NCI-H2196 (cell line): ENCODE measurements at regions not wholly inside any gene's neighbourhood (a gene's known extent, or its start where the extent isn't known, plus 50 kb on each side); places are given as distances from the start of the nearest gene placed in this dataset.
A peak's percentile ranks its signal among the peaks of the same experiment; 100 is the strongest.
"Not testable (repeated sequence)": the region's sequence is repeated elsewhere in the genome, so short reads cannot be mapped to it uniquely, and the experiment has no call there.

ENCODE experiments used
- DNase-seq: peaks from one replicate; lab custom pipeline; 2025; ENCODE audit not compliant: unreplicated experiment; lab: John Stamatoyannopoulos, UW

- no peak for DNase-seq
Measured at GRCh38 chr4:25474690-25475089, 97.6 kb downstream of the ANAPC4 start.

DNA sequence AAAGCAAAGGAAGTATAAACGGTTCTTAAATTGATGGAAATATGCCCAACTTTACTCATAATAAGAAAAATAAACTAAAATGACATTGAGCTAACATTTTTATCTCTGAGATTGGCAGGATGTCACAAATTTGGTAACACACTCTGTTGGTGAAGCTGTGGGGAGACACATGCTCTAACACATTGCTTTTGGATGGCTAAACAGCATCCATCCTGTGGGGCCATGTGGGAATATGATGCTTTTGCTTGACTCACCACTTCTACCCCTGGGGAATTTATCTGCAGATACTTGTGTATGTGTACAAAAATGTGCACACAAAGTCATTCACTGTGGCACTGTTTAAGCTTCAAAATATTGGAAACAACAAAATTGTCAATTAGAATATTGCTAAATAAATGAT, 100.2 kb downstream of the ANAPC4 start:
- no peak for DNase-seq

DNA sequence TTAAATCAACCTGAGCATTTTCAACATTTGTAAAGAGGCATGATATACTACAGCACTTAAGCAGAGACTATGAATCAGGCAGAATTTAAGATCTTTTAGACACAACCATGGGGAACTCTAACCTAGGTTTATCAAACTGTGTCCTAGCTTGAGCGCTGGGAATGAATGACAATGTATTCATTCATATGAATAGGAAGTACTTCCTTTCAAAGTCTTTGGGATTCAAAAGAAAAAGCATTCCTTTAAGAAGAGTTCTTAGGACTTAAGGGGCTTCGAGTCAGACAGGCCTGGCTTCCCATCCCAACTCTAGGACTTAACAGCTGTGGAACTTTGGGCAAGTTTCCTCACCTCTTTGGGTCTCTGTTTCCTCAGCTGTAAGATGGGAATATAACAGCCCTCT, 104.6 kb downstream of the ANAPC4 start:
- DNase-seq, result no peak

DNA sequence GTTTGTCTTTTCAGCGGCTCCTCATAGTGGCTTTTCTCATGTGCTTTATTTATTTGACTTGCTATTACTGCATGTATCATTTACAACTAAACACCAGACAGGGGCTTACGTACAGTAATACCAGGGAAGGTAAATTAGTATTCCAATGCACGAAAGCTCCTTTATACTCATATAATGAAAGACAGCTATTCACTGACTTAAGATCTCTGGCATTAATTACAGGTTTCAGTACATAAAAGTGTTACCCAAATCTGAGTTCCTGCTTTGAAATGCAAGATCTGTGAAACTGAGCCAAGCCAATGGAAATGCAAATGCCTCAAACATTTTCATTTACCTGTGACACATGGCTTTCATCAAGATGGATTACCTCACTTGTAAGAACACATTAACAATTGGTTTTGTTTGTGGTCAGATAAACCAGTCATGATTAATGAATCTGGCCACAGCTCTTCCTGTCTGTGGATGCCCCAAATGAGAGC, 107.2 kb downstream of the ANAPC4 start:
- DNase-seq, result peak; percentile 79

- DNase-seq, result no peak
Measured at GRCh38 chr4:25485104-25485503, 108.0 kb downstream of the ANAPC4 start.

DNA sequence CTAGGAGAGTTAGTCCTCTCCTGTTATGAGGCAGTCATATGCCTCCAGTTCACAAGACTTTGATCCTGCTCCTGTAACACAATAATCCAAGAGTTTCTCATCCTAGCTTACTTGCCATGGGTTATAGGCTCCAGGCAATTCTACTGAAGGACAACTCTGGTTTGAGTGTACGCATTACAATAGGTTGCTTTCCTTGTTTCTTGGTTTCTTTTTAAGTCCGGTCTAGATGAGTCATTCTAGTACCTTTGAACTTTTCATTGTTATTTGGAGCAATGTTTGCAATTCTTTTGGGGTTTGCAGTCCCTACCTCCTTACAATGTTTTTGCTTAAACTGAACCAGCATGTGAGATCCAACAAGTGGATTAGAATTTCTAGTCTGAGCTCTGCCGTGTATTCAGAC, 109.1 kb downstream of the ANAPC4 start:
- no peak for DNase-seq

- no peak for DNase-seq
Measured at GRCh38 chr4:25487155-25487554, 110.1 kb downstream of the ANAPC4 start.

- DNase-seq, result peak; percentile 11
Measured at GRCh38 chr4:25489253-25489797, 112.3 kb downstream of the ANAPC4 start.

GRCh38 chr4:25493466-25493865, 116.4 kb downstream of the ANAPC4 start:
- DNase-seq, result no peak

DNA sequence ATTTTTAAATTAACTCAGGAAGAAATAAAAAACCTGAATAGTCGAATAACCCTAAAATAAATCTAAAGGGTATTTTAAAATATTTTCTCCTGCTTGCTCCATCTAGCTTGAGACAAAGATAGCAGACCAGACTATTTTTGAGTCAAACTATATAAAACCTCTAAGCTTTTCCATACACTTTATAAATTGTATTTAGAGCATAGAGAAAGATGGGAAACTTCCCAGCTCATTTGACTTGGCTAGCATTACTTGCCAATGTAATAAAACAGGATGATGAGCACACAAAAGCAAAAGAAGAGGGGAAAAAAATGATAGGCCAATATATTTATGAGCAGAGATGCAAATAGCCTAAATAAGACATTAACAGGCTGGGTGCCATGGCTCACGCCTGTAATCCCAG, 117.1 kb downstream of the ANAPC4 start:
- DNase-seq, result no peak

- DNase-seq, result peak; percentile 80
Measured at GRCh38 chr4:25500626-25501316, 123.7 kb downstream of the ANAPC4 start.

- DNase-seq, result no peak
Measured at GRCh38 chr4:25502115-25502514, 125.1 kb downstream of the ANAPC4 start.

DNA sequence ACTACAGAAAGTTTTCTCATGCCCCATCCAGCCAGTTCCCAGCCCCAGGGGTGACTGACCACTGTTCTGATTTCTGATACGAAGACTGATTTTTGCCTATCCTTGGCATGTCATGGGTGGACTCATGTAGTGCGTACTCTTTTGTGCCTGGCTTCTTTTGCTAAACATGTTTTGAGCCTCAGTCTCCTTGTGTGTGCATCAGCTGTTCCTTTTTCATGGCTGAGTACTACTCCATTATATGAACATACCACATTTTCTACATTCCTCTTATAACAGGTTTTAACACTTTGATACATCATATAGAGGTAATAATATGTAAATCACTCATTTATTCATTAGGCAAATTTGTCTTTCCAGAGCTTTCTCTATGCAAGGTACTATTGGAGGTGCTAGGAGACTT, 126.7 kb downstream of the ANAPC4 start:
- no peak for DNase-seq

- no peak for DNase-seq
Measured at GRCh38 chr4:25504932-25505636, 128.0 kb downstream of the ANAPC4 start.

DNA sequence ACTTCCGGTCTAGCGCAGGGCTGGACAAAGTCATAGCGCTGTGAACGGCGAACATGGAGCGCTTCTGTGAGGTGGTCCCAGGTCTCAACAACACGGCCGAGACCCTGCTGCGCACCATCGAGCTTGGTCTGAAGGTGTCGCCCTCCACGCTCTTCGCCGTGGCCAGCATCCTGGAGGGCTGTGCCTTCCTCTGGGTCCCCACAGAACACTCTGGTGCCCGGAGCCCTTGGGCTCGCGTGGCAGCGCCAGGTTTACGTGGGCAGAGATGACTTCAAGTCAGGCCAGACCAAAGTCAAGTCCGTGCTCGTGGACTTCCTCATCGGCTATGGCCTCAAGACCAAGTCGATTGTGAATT, 128.6 kb downstream of the ANAPC4 start:
- no peak for DNase-seq

DNA sequence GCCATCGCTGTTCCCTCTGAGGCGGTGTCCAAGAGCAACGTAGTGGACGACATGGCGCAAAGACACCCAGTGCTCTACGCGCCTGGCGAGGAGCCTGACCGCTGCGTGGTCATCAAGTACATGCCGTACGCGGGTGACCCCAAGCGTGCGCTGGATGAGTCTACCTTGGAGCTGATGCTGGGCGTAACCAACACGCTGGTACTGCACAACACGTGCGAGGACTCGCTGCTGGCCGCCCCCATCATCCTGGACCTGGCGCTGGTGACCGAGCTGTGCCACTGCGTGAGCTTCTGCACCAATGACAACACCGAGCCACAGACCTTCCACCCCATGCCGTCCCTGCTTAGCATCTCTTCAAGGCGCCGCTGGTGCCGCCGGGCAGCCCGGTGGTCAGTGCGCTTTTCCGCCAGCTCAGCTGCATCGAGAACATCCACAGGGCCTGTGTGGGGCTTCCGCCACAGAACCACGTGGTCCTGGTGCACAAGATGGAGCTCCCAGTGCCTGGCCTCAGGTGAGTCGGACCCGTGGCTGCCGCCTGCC, 129.0 kb downstream of the ANAPC4 start:
- DNase-seq, result no peak

GRCh38 chr4:25509646-25510045, 132.6 kb downstream of the ANAPC4 start:
- DNase-seq, result no peak

DNA sequence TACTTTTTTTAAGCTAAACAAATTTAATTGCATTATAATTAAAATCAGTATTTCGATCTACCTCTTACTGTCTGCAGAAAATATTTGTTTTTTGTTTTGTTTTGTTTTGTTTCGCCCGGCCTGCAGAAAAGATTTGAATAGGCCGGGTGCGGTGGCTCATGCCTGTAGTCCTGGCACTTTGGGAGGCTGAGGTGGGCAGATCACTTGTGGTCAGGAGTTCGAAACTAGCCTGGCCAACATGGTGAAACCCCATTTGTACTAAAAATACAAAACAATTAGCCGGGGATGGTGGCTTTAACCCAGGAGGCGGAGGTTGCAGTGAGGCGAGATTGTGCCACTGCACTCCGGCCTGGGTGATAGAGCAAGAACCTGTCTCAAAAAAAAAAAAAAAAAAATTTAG, 134.8 kb downstream of the ANAPC4 start:
- DNase-seq, result not testable (repeated sequence)

DNA sequence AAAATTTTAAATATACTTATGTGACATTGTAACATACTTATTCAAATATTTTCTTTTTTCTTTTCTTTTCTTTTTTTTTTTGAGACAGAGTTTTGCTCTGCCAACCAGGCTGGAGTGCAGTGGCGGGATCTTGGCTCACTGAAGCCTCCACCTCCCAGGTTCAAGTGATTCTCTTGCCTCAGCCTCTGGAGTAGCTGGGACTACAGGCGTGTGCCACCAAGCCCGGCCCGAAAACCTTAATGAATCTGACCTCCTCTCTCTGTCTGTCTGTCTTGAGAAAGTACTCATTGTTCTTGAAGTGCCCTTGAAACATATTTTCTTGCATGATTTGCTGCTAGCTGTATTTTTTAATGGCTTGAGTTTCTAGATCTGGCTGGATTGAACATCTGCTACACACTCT, 136.8 kb downstream of the ANAPC4 start:
- no peak for DNase-seq

DNA sequence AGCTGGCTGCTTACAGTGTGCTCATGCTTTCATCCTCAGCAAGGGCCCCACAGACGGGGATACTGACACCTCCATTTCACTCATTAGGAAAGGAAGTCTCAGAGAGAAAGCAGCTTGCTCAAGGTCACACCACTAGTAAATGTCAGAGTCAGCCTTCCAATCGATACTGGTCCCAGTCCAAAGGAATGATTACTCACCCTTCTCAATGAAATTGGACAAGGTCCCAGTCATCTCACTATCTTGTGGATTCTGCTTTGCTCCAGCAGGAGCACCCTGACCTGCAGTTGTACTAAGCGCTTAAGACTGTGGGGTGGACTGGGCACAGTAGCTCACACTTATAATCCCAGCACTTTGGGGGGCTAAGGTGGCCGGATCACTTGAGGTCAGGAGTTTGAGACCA, 132.2 kb upstream of the SLC34A2 start:
- DNase-seq, result no peak

DNA sequence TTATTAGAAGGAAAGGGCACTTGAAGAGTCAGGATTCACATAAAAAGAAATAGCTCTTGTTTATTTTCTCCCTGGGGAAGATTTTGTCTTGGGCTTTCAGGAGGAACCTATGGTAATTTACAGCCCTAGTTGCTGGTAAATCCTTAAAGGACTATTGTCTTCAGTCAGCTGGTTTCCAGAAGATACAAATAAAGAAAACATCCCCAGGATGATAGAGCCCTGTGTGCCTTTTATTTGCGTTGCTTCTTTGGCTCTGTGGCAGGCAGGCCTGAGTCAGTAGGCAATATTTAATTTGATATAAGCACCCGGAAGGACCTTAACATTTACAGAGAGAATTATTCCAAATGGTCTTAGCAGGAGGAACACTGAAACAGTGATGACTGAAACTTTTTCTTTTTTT, 131.0 kb upstream of the SLC34A2 start:
- no peak for DNase-seq

GRCh38 chr4:25525896-25526295, 129.8 kb upstream of the SLC34A2 start:
- DNase-seq, result no peak
